GM12874 (cell line): ENCODE measurements at regions not wholly inside any gene's neighbourhood (a gene's known extent, or its start where the extent isn't known, plus 50 kb on each side); places are given as distances from the start of the nearest gene placed in this dataset.

Experiments used
- TF ChIP-seq, protein P1 (sequence below): IDR thresholded peaks from 2 replicates; pipeline ENCODE4 v1.5.1; 2011; ENCODE audit warnings: low read depth, mild to moderate bottlenecking, control low read depth, low read length, moderate library complexity; ENCODE audit not compliant: insufficient read depth

DNA sequence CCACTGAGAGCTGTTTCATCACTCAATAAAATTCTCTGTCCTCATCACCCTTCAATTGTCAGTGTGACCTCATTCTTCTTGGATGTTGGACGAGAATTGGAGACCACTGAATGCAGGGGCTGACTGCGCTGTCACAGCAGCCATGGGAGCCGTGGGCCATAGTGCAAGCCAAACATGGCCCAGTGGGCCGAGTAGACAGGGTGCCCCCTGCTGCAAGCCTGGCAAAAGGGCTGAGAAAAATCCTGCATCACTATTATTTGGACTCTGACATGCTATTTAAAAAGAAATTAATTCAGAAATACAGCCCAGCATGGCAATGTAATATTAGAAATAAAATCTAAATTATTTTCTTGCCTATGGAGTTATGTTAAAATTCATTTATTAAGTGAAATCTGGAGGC is 67.8 kb upstream of the FAM98A start:
- TF ChIP-seq, protein P1, sequence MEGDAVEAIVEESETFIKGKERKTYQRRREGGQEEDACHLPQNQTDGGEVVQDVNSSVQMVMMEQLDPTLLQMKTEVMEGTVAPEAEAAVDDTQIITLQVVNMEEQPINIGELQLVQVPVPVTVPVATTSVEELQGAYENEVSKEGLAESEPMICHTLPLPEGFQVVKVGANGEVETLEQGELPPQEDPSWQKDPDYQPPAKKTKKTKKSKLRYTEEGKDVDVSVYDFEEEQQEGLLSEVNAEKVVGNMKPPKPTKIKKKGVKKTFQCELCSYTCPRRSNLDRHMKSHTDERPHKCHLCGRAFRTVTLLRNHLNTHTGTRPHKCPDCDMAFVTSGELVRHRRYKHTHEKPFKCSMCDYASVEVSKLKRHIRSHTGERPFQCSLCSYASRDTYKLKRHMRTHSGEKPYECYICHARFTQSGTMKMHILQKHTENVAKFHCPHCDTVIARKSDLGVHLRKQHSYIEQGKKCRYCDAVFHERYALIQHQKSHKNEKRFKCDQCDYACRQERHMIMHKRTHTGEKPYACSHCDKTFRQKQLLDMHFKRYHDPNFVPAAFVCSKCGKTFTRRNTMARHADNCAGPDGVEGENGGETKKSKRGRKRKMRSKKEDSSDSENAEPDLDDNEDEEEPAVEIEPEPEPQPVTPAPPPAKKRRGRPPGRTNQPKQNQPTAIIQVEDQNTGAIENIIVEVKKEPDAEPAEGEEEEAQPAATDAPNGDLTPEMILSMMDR, result no peak

DNA sequence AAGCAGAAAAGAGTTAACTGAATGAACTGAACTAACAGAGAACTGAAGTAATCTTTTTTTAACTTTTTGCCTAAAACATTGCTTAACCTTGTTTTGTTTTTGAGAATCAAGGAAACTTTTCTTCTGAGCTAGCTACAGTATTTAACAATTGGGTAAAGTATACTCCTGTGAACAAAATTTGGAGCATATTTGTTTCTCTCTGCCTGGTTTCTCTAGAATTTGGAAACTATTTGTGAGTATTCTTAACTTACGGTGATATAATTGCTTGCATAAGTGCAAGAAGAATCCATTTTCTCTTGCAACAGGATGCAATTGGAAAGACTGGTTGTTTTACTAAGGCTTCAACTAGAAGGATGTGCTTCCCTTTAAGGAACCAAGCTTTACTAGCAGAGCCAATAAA is 65.9 kb upstream of the FAM98A start:
- TF ChIP-seq, protein P1, result no peak

DNA sequence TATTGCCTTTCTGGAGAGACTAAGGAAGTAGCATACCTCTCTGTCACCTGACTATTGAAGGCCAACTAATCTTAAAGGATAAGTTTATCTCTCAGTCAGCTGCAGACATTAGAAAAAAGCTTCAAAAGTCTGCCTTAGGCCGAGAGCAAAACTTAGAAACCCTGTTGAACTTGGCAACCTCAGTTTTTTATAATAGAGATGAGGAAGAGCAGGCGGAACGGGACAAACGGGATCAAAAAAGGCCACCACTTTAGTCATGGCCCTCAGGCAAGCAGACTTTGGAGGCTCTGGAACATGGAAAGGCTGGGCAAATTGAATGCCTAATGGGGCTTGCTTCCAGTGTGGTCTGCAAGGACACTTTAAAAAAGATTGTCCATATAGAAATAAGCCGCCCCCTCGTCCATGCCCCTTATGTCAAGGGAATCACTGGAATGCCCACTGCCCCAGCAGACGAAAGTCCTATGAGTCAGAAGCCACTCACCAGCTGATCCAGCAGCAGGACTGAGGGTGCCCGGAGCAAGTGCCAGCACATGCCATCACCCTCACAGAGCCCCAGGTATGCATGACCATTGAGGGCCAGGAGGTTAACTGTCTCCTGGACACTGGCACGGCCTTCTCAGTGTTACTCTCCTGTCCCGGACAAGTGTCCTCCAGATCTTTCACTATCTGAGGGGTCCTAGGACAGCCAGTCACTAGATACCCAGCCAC is 61.5 kb upstream of the FAM98A start:
- TF ChIP-seq, protein P1, result no peak

DNA sequence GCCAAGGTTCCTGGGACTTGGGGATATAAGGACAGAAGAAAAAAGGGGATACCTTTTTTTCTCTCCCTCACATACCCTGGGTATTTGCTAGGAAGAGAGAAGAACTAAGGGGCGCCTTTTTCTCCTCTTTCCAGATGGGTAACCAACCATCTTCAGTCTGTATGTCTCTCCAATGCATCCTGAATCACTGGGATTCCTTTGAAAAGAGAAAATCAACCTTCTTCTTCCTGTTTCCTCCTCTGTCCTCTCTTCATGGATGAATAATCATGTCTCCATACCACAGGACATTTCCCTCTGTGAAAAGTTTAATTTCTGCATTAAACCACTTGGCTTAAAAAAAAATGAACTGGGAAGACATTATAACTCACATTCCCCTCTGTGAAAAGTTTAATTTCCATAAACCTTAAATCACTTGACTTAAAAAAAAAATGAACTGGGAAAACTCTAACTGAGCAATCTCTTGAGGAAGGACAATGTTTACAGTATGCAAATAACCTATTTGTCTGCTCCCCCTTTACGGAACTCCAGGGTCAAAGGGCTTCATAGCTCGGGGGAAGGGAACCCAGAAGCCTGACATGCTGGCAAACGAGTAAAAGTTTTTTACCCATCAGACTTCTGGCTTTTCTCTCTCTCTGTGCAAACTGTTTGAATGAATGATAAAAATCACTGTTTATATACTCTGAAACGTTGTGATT is 56.7 kb upstream of the FAM98A start:
- TF ChIP-seq, protein P1, result no peak

DNA sequence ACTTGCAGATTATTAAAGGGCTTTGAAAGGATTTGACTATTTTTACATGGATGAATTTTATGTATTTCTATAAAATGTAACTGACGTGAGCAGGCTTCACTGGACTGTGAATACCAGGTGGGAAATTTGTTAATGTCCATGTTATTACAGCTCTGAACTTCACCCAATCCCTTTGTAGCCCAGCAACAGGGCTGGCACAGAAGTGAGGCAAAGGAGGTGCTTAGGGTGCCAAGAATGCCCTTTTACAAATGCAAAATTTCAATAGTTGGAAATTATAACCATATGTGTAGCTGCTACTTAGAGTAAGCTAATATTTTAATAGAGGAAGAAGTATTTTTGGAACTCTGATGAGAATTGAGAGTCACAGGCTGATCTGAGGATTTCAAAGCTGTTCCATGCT is 53.7 kb upstream of the FAM98A start:
- TF ChIP-seq, protein P1, result no peak

DNA sequence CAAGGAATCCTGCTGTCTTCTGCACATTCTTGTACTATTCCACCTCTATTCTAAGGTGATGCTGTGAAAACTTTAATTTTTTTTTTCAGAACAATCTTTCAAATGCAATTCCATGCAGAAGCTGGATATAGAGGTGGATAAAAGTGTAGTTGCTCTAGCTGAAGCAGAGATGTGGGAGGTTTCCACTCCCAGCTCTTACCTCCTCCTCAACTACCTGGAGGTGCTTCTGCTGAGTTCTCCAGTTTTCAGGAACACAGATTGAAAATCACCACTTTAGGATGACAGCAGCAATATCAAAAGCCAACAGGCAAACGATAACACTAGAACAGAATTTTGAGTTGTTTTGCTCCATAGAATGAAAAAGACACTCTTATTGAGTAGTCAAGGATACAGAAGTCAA is 51.1 kb upstream of the FAM98A start:
- TF ChIP-seq, protein P1, result no peak
